Activated CD4-positive, alpha-beta T cell treated with anti-CD3 and anti-CD28 coated beads for 36 hours (primary cell): ENCODE measurements at regions not wholly inside any gene's neighbourhood (a gene's known extent, or its start where the extent isn't known, plus 50 kb on each side); places are given as distances from the start of the nearest gene placed in this dataset.

Source experiments
- ATAC-seq: fragments of 200-7000 bp; cut with Tn5 transposase; one replicate; pipeline ENCODE4 v1.10.0; 2021; ENCODE audit warnings: mild to moderate bottlenecking, moderate library complexity
- CTCF ChIA-PET: fragments of 350-600 bp; sonication (Branson Sonifier 250); formaldehyde crosslinking; loops from one replicate; lab custom pipeline; 2021; ENCODE audit warnings: antibody characterized with exemption; lab: Charles Lee
- POLR2A ChIA-PET: fragments of 350-600 bp; sonication (Branson Sonifier 250); formaldehyde crosslinking; loops from one replicate; lab custom pipeline; 2021; ENCODE audit warnings: antibody characterized with exemption, inconsistent platforms; lab: Charles Lee
- DNase-seq: peaks from one replicate; pipeline ENCODE4 v3.0.0-alpha.2; 2020
- H3K27ac Mint-ChIP-seq: one replicate; pipeline ENCODE4 v1.8.0; 2021; ENCODE audit warnings: mixed read lengths
- H3K27me3 Mint-ChIP-seq: one replicate; pipeline ENCODE4 v1.8.0; 2021; ENCODE audit warnings: mixed read lengths
- H3K36me3 Mint-ChIP-seq: one replicate; pipeline ENCODE4 v1.8.0; 2021; ENCODE audit warnings: low read depth, mixed read lengths
- H3K4me1 Mint-ChIP-seq: one replicate; pipeline ENCODE4 v1.8.0; 2021; ENCODE audit warnings: mixed read lengths
- H3K4me3 Mint-ChIP-seq: one replicate; pipeline ENCODE4 v1.8.0; 2021; ENCODE audit warnings: mild to moderate bottlenecking, moderate library complexity, mixed read lengths
- H3K9me3 Mint-ChIP-seq: one replicate; pipeline ENCODE4 v1.8.0; 2021; ENCODE audit warnings: low read depth, mixed read lengths
- intact Hi-C, 2 experiments: fragments of 100-400 bp; cut with DNase I in 1 of 2; cut with micrococcal nuclease in 1 of 2; formaldehyde crosslinking; loops; one replicate each; pipeline versions ENCODE4 v1.14.2 to v1.15.1; 2022 to 2024; cut with DNase I, micrococcal nuclease

DNA sequence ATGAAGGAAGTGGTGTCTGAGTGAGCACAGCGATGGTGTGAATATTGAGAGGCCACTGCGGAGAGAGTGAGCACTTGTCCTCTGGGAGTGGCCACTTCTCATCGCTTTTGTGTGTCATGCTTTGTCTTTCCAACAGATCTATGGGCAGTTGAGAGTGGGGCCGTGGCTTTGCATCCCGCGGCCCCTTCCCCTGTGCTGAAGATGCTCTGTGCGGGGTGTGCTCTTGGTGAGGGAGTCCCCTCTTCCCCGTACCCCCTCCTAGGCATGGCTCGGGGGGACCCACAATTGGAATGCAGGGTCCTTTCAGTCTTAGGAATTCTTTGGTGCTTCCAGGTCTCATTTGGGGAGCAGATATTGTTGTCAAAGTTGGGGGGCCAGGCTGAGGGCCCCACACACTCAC is 197.3 kb upstream of the WSCD1 start:
- POLR2A ChIA-PET = no interaction called here
- ATAC-seq (no peak), DNase-seq (no peak)
- CTCF ChIA-PET = no interaction called here
- Mint-ChIP-seq H3K9me3 (no peaks in the 10 kb centered on the region), H3K4me1 (no peaks in the 10 kb centered on the region), H3K4me3 (no peak overlapping the region), H3K36me3 (no peaks in the 10 kb centered on the region), H3K27ac (no peak overlapping the region), H3K27me3 (peaks cover 13% of the 10 kb centered on the region)
- intact Hi-C loops = no loop called here

GRCh38 chr17:5873781-5874180 is 196.4 kb upstream of the WSCD1 start:
- no peak overlapping the region for H3K4me3 Mint-ChIP-seq
- no peak for ATAC-seq
- no peaks in the 10 kb centered on the region for H3K9me3 Mint-ChIP-seq
- H3K27ac Mint-ChIP-seq = no peak overlapping the region
- no peak for DNase-seq
- H3K27me3 Mint-ChIP-seq = peaks cover 16% of the 10 kb centered on the region
- CTCF ChIA-PET = interaction anchor here (0.6 kb wide), 1 partner anchor 273 kb away, joined by 3 read pairs; no protein-coding TSS in a partner anchor
- POLR2A ChIA-PET = interaction anchor here (0.6 kb wide), 1 partner anchor 36 kb away, joined by 4 read pairs; no protein-coding TSS in a partner anchor
- no peaks in the 10 kb centered on the region for H3K36me3 Mint-ChIP-seq
- H3K4me1 Mint-ChIP-seq = no peaks in the 10 kb centered on the region
- intact Hi-C loops = no loop called here

DNA sequence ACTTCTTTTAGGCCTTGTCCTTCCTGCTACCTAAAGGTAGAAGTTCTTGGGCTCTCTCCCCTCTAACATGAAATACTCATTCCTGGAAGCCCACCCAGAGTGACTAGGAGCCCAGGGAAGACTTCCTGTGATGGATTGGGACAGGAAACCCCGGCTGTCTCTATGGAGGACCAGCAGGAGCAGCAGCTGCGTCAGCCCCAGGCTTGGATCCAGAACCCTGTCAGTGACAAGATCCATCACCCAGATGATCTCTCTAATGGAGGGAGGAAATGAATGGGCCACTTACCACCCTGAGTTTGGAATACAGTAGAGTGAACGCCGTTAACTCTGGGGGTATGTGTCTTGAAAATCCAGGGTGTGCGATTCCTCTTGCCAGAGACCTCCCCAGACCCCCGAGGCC is 195.7 kb upstream of the WSCD1 start:
- Mint-ChIP-seq H3K9me3 (no peaks in the 10 kb centered on the region), H3K27me3 (peaks cover 16% of the 10 kb centered on the region), H3K36me3 (no peaks in the 10 kb centered on the region), H3K27ac (no peak overlapping the region), H3K4me3 (no peak overlapping the region), H3K4me1 (no peaks in the 10 kb centered on the region)
- no peak for DNase-seq
- CTCF ChIA-PET = interaction anchor here (0.6 kb wide), 1 partner anchor 272 kb away, joined by 3 read pairs; no protein-coding TSS in a partner anchor
- POLR2A ChIA-PET = no interaction called here
- no peak for ATAC-seq
- intact Hi-C loops = no loop called here

GRCh38 chr17:5877366-5877765 is 192.8 kb upstream of the WSCD1 start:
- H3K4me3 Mint-ChIP-seq = no peak overlapping the region
- POLR2A ChIA-PET = no interaction called here
- no peaks in the 10 kb centered on the region for H3K4me1 Mint-ChIP-seq
- no peaks in the 10 kb centered on the region for H3K36me3 Mint-ChIP-seq
- intact Hi-C loops = no loop called here
- H3K9me3 Mint-ChIP-seq = no peaks in the 10 kb centered on the region
- CTCF ChIA-PET = no interaction called here
- H3K27ac Mint-ChIP-seq = no peak overlapping the region
- DNase-seq (no peak), ATAC-seq (no peak)
- H3K27me3 Mint-ChIP-seq = peaks cover 22% of the 10 kb centered on the region

- no peak overlapping the region for H3K4me3 Mint-ChIP-seq
- POLR2A ChIA-PET = no interaction called here
- H3K27me3 Mint-ChIP-seq = peaks cover 25% of the 10 kb centered on the region
- H3K36me3 Mint-ChIP-seq = no peaks in the 10 kb centered on the region
- H3K4me1 Mint-ChIP-seq = no peaks in the 10 kb centered on the region
- DNase-seq (no peak), ATAC-seq (no peak)
- CTCF ChIA-PET = interaction anchor here (0.9 kb wide), 1 partner anchor 13 kb away, joined by 3 read pairs; no protein-coding TSS in a partner anchor
- no peak overlapping the region for H3K27ac Mint-ChIP-seq
- no peaks in the 10 kb centered on the region for H3K9me3 Mint-ChIP-seq
- intact Hi-C loops = no loop called here
Observed at GRCh38 chr17:5877948-5878347, 192.2 kb upstream of the WSCD1 start.

GRCh38 chr17:5881849-5882248 is 188.3 kb upstream of the WSCD1 start:
- no peak for DNase-seq
- Mint-ChIP-seq H3K27ac (no peak overlapping the region), H3K9me3 (no peaks in the 10 kb centered on the region), H3K4me1 (no peaks in the 10 kb centered on the region), H3K27me3 (peaks cover 28% of the 10 kb centered on the region), H3K36me3 (no peaks in the 10 kb centered on the region), H3K4me3 (no peak overlapping the region)
- ChIA-PET POLR2A (no interaction called here), CTCF (no interaction called here)
- intact Hi-C loops = no loop called here
- ATAC-seq = no peak

GRCh38 chr17:5883775-5884665 is 186.2 kb upstream of the WSCD1 start:
- CTCF ChIA-PET = no interaction called here
- Mint-ChIP-seq H3K4me3 (no peak overlapping the region), H3K36me3 (no peaks in the 10 kb centered on the region), H3K27me3 (peaks cover 19% of the 10 kb centered on the region), H3K9me3 (no peaks in the 10 kb centered on the region), H3K27ac (no peak overlapping the region), H3K4me1 (no peaks in the 10 kb centered on the region)
- POLR2A ChIA-PET = no interaction called here
- ATAC-seq (no peak), DNase-seq (no peak)
- intact Hi-C loops = no loop called here

- DNase-seq (no peak), ATAC-seq (no peak)
- ChIA-PET CTCF (no interaction called here), POLR2A (no interaction called here)
- peaks cover 17% of the 10 kb centered on the region for H3K27me3 Mint-ChIP-seq
- H3K9me3 Mint-ChIP-seq = no peaks in the 10 kb centered on the region
- no peak overlapping the region for H3K4me3 Mint-ChIP-seq
- H3K4me1 Mint-ChIP-seq = no peaks in the 10 kb centered on the region
- no peak overlapping the region for H3K27ac Mint-ChIP-seq
- no peaks in the 10 kb centered on the region for H3K36me3 Mint-ChIP-seq
- intact Hi-C loops = no loop called here
Observed at GRCh38 chr17:5885336-5885735, 184.8 kb upstream of the WSCD1 start.

DNA sequence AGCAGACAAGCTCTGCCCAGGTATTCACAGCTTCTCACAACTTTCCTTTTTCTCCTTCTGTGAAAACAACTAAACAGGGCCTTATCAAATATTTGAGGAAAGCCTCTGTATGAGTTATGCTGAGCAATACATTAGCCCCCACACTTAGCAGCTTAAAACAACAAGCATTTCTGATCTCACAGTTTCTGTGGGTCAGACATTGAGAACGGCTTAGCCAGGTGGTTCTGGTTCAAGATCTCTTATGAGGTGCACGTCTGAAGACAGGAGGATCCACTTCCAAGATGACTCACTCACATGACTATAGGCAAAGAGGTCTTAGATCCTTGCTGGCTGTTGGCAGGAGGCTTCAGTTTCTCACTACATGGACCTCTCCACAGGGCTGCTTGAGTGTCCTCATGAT is 181.4 kb upstream of the WSCD1 start:
- no peaks in the 10 kb centered on the region for H3K4me1 Mint-ChIP-seq
- no peaks in the 10 kb centered on the region for H3K9me3 Mint-ChIP-seq
- intact Hi-C loops = no loop called here
- no peaks in the 10 kb centered on the region for H3K36me3 Mint-ChIP-seq
- ChIA-PET CTCF (no interaction called here), POLR2A (no interaction called here)
- H3K27me3 Mint-ChIP-seq = peaks cover 20% of the 10 kb centered on the region
- no peak overlapping the region for H3K4me3 Mint-ChIP-seq
- H3K27ac Mint-ChIP-seq = no peak overlapping the region
- DNase-seq (no peak), ATAC-seq (no peak)

GRCh38 chr17:5892921-5893675 is 177.1 kb upstream of the WSCD1 start:
- Mint-ChIP-seq H3K4me1 (peaks cover 4% of the 10 kb centered on the region), H3K9me3 (no peaks in the 10 kb centered on the region), H3K27ac (no peak overlapping the region), H3K36me3 (no peaks in the 10 kb centered on the region), H3K27me3 (peaks cover 26% of the 10 kb centered on the region), H3K4me3 (no peak overlapping the region)
- ChIA-PET CTCF (no interaction called here), POLR2A (no interaction called here)
- intact Hi-C loops = no loop called here
- DNase-seq (no peak), ATAC-seq (no peak)

GRCh38 chr17:5893741-5894140 is 176.4 kb upstream of the WSCD1 start:
- ChIA-PET CTCF (no interaction called here), POLR2A (no interaction called here)
- Mint-ChIP-seq H3K4me1 (peaks cover 4% of the 10 kb centered on the region), H3K27me3 (peaks cover 24% of the 10 kb centered on the region), H3K4me3 (no peak overlapping the region), H3K36me3 (no peaks in the 10 kb centered on the region), H3K27ac (no peak overlapping the region), H3K9me3 (no peaks in the 10 kb centered on the region)
- intact Hi-C loops = no loop called here
- ATAC-seq (no peak), DNase-seq (no peak)

DNA sequence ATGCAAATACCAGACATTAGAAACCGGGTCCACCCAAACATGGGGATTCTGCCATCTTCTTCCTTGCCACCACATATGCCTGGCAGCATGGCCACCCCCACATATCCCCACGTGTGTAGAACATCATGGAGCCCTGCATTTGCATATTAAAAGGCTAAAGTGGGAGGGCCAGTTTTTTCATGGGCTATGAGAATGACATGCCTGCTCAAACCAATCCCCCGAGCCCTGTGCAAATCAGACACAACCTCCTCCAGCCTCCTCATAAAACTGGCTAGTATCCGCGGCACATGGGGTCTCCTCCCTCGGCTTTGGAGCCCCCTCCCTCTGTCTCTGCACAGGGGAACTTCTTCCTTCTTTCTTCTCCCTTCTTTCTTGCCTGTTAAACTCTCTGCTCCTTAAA is 174.9 kb upstream of the WSCD1 start:
- ChIA-PET CTCF (interaction anchor here (0.7 kb wide), 1 partner anchor 35 kb away, joined by 3 read pairs; no protein-coding TSS in a partner anchor), POLR2A (no interaction called here)
- Mint-ChIP-seq H3K36me3 (no peaks in the 10 kb centered on the region), H3K4me3 (no peak overlapping the region), H3K27me3 (peaks cover 24% of the 10 kb centered on the region), H3K9me3 (no peaks in the 10 kb centered on the region), H3K4me1 (peaks cover 4% of the 10 kb centered on the region), H3K27ac (no peak overlapping the region)
- ATAC-seq (no peak), DNase-seq (no peak)
- intact Hi-C loops = no loop called here
